PFSK-1 (cell line): ENCODE measurements at regions not wholly inside any gene's neighbourhood (a gene's known extent, or its start where the extent isn't known, plus 50 kb on each side); places are given as distances from the start of the nearest gene placed in this dataset.

Source experiments
- FOXP2 ChIP-seq: optimal IDR thresholded peaks from 2 replicates; pipeline ENCODE3; 2011; ENCODE audit warnings: borderline replicate concordance, control low read depth, inconsistent platforms; ENCODE audit not compliant: insufficient read depth; ENCODE audit errors: extremely low read length, extremely low read depth
- POLR2AphosphoS5 ChIP-seq: IDR thresholded peaks from 2 replicates; pipeline ENCODE4 v1.6.1; 2012; ENCODE audit warnings: low read depth, mild to moderate bottlenecking, control low read depth, low read length, moderate library complexity
- SIN3A ChIP-seq: IDR thresholded peaks from 2 replicates; pipeline ENCODE4 v1.6.1; 2012; ENCODE audit warnings: mild to moderate bottlenecking, low read length, moderate library complexity, borderline replicate concordance; ENCODE audit not compliant: insufficient read depth
- TAF1 ChIP-seq: IDR thresholded peaks from 2 replicates; pipeline ENCODE4 v1.6.1; 2012; ENCODE audit warnings: low read length, control low read depth, borderline replicate concordance; ENCODE audit not compliant: insufficient read depth
- TF ChIP-seq, protein P1 (sequence below), 2 experiments: IDR thresholded peaks; 2 replicates each; pipeline versions ENCODE4 v1.6.1 to v1.8.0; 2011 to 2012; ENCODE audit warnings: low read depth in 2 of 2, low read length in 2 of 2, control low read depth in 1 of 2, inconsistent platforms in 1 of 2, mild to moderate bottlenecking in 1 of 2, moderate library complexity in 1 of 2; ENCODE audit not compliant: insufficient read depth in 1 of 2

DNA sequence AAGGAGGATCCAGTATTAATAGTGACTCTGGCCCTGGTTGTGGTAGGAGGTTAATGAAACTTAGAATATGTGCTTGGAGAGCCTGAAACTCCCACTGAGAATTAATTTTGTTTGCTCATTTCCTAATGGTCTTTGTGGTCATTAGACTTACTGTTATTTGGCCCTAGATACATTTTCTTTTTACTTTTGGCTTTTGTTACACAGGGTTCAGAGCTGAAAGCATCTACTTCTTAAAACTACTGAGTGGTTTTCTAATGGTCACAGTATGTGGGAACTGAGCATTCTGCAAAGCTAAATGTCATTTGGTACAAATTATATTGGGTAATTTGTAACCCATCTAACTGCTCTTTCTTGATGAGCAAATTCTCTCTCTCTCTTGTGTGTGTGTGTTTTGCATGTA is 433.4 kb upstream of the IL12A start:
- TF ChIP-seq POLR2AphosphoS5 (no peak), SIN3A (no peak), TAF1 (no peak), FOXP2 (no peak)
- TF ChIP-seq, protein P1, sequence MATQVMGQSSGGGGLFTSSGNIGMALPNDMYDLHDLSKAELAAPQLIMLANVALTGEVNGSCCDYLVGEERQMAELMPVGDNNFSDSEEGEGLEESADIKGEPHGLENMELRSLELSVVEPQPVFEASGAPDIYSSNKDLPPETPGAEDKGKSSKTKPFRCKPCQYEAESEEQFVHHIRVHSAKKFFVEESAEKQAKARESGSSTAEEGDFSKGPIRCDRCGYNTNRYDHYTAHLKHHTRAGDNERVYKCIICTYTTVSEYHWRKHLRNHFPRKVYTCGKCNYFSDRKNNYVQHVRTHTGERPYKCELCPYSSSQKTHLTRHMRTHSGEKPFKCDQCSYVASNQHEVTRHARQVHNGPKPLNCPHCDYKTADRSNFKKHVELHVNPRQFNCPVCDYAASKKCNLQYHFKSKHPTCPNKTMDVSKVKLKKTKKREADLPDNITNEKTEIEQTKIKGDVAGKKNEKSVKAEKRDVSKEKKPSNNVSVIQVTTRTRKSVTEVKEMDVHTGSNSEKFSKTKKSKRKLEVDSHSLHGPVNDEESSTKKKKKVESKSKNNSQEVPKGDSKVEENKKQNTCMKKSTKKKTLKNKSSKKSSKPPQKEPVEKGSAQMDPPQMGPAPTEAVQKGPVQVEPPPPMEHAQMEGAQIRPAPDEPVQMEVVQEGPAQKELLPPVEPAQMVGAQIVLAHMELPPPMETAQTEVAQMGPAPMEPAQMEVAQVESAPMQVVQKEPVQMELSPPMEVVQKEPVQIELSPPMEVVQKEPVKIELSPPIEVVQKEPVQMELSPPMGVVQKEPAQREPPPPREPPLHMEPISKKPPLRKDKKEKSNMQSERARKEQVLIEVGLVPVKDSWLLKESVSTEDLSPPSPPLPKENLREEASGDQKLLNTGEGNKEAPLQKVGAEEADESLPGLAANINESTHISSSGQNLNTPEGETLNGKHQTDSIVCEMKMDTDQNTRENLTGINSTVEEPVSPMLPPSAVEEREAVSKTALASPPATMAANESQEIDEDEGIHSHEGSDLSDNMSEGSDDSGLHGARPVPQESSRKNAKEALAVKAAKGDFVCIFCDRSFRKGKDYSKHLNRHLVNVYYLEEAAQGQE (IDR thresholded peaks at IDR 0.05; ENCODE audit: insufficient read depth in 1 of 2, low read depth in 2 of 2, low read length in 2 of 2): no peak

DNA sequence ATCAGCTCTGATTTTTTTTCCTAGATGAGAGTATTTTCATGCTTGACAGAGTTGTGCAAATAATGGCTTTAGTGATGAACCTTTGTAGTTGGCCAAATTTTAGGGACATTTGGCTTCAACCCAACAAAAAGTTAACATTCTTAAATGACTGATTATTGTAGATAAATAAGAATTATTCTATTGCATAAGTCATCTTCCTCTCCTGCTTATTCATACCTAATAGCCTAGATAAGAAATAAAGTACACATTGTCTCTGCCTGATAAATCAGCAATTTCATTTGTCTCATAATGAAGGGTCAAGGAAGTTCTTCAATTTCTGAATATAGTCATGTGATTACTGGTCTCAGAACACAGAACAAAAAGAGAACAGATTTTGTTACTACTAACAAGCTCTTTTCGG is 428.9 kb upstream of the IL12A start:
- TF ChIP-seq POLR2AphosphoS5 (no peak), SIN3A (no peak), TAF1 (no peak), FOXP2 (no peak)
- TF ChIP-seq, protein P1 (IDR thresholded peaks at IDR 0.05; ENCODE audit: insufficient read depth in 1 of 2, low read depth in 2 of 2, low read length in 2 of 2): no peak

DNA sequence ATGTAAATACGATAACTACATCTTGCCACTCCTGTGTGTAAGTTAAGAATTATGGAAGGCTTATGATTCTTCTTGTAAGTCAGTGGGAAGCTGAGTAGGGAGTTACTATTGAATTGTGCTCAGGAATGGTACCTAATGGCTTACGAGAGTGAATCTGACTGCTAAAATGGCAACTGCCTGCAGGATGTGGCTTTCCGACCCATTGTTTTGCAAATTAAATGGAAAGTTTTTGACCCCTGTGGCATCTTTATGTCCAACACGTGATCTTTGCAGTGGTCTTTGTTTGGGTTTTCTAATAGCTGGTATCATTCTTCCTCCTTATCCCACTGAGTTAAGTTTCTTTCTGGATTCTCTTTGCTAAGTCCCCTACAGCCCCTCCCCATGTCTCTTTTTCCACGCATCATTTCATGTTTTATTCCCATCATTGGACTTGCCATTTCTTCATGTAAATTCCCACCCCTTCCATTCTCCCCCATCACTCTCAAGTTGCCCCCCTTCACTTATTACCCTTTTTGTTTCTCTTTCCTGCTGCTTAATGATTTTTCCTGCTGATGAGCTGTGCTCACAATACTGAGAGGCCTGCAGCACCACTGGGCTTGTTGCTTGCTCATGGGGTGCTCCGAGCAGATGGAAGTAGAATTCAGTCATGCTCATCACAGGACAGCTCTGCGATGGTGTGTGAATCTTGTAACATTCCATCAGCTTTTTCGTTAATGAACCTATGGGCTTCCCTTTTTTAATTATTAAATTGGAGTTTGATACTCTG is 428.2 kb upstream of the IL12A start:
- TF ChIP-seq FOXP2: no peak
- TF ChIP-seq SIN3A: no peak
- no peak for TF ChIP-seq TAF1
- TF ChIP-seq, protein P1 (IDR thresholded peaks at IDR 0.05; ENCODE audit: insufficient read depth in 1 of 2, low read depth in 2 of 2, low read length in 2 of 2): no peak
- TF ChIP-seq POLR2AphosphoS5: no peak

DNA sequence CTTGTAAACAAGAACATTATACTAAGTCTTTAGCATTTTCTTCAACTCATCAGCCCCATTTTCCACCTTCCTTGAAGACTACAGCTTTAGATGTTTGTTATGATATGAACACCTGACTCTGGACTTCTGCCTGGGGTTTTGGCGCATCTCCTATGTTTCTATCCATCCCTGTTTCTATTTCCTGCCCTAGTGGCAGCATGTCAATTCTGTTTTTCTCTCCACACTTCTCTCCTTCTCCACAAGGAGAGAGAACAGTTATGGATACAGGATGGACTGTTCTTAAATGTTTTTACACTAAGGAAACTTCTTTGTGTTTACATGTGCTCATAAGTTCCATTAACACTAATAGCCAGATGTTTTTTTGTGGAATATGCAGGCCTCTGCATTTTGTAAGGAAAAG is 423.3 kb upstream of the IL12A start:
- TF ChIP-seq TAF1: no peak

DNA sequence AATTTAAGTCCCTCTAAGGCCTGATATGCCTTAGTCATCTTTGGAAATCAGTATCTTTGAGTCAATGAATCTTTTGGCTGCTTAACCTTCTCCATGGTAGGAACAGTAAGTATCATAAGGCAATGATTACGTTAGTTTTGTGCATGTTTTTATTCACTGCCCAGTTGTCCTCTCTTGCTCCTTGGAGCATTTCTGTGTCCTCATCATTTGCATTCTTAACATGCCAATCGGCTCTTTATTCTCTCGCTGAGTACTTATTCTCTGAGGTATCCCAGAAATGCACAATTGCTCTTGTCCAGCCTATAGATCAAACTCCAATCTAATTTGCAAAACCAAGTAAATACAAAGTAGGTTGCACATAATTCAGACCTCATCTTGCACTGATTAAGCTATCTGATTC is 405.0 kb upstream of the IL12A start:
- TF ChIP-seq POLR2AphosphoS5 (no peak), SIN3A (no peak), TAF1 (no peak), FOXP2 (no peak)
- TF ChIP-seq, protein P1 (IDR thresholded peaks at IDR 0.05; ENCODE audit: insufficient read depth in 1 of 2, low read depth in 2 of 2, low read length in 2 of 2): no peak
